ENCODE measurements at regions not wholly inside any gene's neighbourhood (a gene's known extent, or its start where the extent isn't known, plus 50 kb on each side); places are given as distances from the start of the nearest gene placed in this dataset.

- TF ChIP-seq CTCF (IDR thresholded peaks at IDR 0.05): no peak
- TF ChIP-seq POLR2A (IDR thresholded peaks at IDR 0.05): no peak
Observed at GRCh38 chr2:120609826-120610395, 125.8 kb upstream of the GLI2 start.

Data from heart left ventricle (tissue), 13 donors.